ENCODE measurements at regions not wholly inside any gene's neighbourhood (a gene's known extent, or its start where the extent isn't known, plus 50 kb on each side); places are given as distances from the start of the nearest gene placed in this dataset.

- no peak for TF ChIP-seq ISL1 (CRISPR knock-in tag; IDR thresholded peaks at IDR 0.05)
- no peak for TF ChIP-seq PATZ1 (CRISPR knock-in tag; IDR thresholded peaks at IDR 0.05; ENCODE audit: borderline replicate concordance)
- TF ChIP-seq CREB5 (CRISPR knock-in tag; IDR thresholded peaks at IDR 0.05; ENCODE audit: low read depth), result no peak
- no peak for TF ChIP-seq TOX (CRISPR knock-in tag; IDR thresholded peaks at IDR 0.05; ENCODE audit: borderline replicate concordance)
- no peak for TF ChIP-seq PPARA (CRISPR knock-in tag; IDR thresholded peaks at IDR 0.05; ENCODE audit: borderline replicate concordance)
- no peak for TF ChIP-seq ZNF8 (CRISPR knock-in tag; IDR thresholded peaks at IDR 0.05)
- no peak for TF ChIP-seq ZFP3 (CRISPR knock-in tag; IDR thresholded peaks at IDR 0.05)
- TF ChIP-seq SNAI2 (CRISPR knock-in tag; IDR thresholded peaks at IDR 0.05), result no peak
- no peak for TF ChIP-seq POU6F1 (CRISPR knock-in tag; IDR thresholded peaks at IDR 0.05; ENCODE audit: borderline replicate concordance, low read depth)
- TF ChIP-seq ZFP30 (CRISPR knock-in tag; IDR thresholded peaks at IDR 0.05), result no peak
These were observed 1977.2 kb downstream of the PCDH7 start for GRCh38 chr4:32697281-32697814.

Measured in SK-N-SH treated with all-trans-retinoic acid at 6 μM for 48 hours (cell line).